M059J (cell line): ENCODE measurements at regions not wholly inside any gene's neighbourhood (a gene's known extent, or its start where the extent isn't known, plus 50 kb on each side); places are given as distances from the start of the nearest gene placed in this dataset.

Source experiments
- DNase-seq: peaks from one replicate; pipeline ENCODE4 v3.0.0-alpha.2; 2012; ENCODE audit warnings: low read depth

GRCh38 chrX:5829469-5829868, 399.2 kb downstream of the NLGN4X start:
- no peak for DNase-seq

- DNase-seq: no peak
Observed at GRCh38 chrX:5829060-5829459, 399.6 kb downstream of the NLGN4X start.

GRCh38 chrX:5823903-5824302, 404.8 kb downstream of the NLGN4X start:
- no peak for DNase-seq

GRCh38 chrX:5810636-5811035, 418.0 kb downstream of the NLGN4X start:
- DNase-seq: no peak

GRCh38 chrX:5807181-5807580, 421.5 kb downstream of the NLGN4X start:
- DNase-seq: no peak

GRCh38 chrX:5802391-5802790, 426.3 kb downstream of the NLGN4X start:
- no peak for DNase-seq

- DNase-seq: no peak
Observed at GRCh38 chrX:5791721-5792120, 436.9 kb downstream of the NLGN4X start.

GRCh38 chrX:5788910-5789309, 439.8 kb downstream of the NLGN4X start:
- DNase-seq: no peak

GRCh38 chrX:5780821-5781220, 447.8 kb downstream of the NLGN4X start:
- no peak for DNase-seq

GRCh38 chrX:5775846-5776430, 452.7 kb downstream of the NLGN4X start:
- DNase-seq: no peak

GRCh38 chrX:5774446-5774845, 454.2 kb downstream of the NLGN4X start:
- no peak for DNase-seq

GRCh38 chrX:5771441-5771840, 457.2 kb downstream of the NLGN4X start:
- DNase-seq: no peak

- DNase-seq: no peak
Observed at GRCh38 chrX:5756616-5757015, 472.1 kb downstream of the NLGN4X start.

GRCh38 chrX:5753291-5753690, 475.4 kb downstream of the NLGN4X start:
- no peak for DNase-seq

GRCh38 chrX:5752831-5753230, 475.8 kb downstream of the NLGN4X start:
- DNase-seq: no peak

- DNase-seq: no peak
Observed at GRCh38 chrX:5748586-5749150, 480.0 kb downstream of the NLGN4X start.

- DNase-seq: no peak
Observed at GRCh38 chrX:5746231-5746630, 482.4 kb downstream of the NLGN4X start.

- DNase-seq: no peak
Observed at GRCh38 chrX:5733501-5733900, 495.2 kb downstream of the NLGN4X start.

GRCh38 chrX:5730556-5730955, 498.1 kb downstream of the NLGN4X start:
- no peak for DNase-seq

GRCh38 chrX:5726224-5726623, 502.4 kb downstream of the NLGN4X start:
- DNase-seq: no peak

- DNase-seq: no peak
Observed at GRCh38 chrX:5724123-5724522, 504.5 kb downstream of the NLGN4X start.

- DNase-seq: no peak
Observed at GRCh38 chrX:5718651-5719050, 510.0 kb downstream of the NLGN4X start.

GRCh38 chrX:5716666-5717065, 512.0 kb downstream of the NLGN4X start:
- no peak for DNase-seq

- DNase-seq: no peak
Observed at GRCh38 chrX:5708251-5708650, 520.4 kb downstream of the NLGN4X start.
